ENCODE measurements at regions not wholly inside any gene's neighbourhood (a gene's known extent, or its start where the extent isn't known, plus 50 kb on each side); places are given as distances from the start of the nearest gene placed in this dataset.

DNA sequence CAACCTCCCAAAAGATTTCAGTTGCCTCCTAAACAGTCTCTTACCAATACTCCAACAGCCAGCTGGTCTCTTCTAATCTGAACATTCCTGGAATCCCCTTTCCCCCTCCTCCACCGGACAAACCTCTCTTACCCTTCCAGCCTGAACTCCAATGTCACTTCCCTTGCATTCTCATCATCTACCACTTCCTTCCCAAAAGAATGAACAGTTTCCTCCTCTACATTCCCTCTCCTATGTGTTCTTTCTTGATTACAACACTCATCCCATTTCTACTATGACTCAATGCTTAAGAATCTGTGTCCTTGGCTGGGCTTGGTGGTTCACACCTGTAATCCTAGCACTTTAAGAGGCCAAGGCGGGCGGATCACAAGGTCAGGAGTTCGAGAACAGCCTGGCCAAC is 417.1 kb downstream of the SETD4 start:
- no peaks in the 10 kb centered on the region for H3K9me3 Mint-ChIP-seq
- H3K36me3 Mint-ChIP-seq: no peaks in the 10 kb centered on the region
- peaks cover 23% of the 10 kb centered on the region for H3K27me3 Mint-ChIP-seq
- no peak overlapping the region for H3K4me3 Mint-ChIP-seq
- no peaks in the 10 kb centered on the region for H3K4me1 Mint-ChIP-seq
- H3K27ac Mint-ChIP-seq: no peak overlapping the region
- ATAC-seq: no peak

DNA sequence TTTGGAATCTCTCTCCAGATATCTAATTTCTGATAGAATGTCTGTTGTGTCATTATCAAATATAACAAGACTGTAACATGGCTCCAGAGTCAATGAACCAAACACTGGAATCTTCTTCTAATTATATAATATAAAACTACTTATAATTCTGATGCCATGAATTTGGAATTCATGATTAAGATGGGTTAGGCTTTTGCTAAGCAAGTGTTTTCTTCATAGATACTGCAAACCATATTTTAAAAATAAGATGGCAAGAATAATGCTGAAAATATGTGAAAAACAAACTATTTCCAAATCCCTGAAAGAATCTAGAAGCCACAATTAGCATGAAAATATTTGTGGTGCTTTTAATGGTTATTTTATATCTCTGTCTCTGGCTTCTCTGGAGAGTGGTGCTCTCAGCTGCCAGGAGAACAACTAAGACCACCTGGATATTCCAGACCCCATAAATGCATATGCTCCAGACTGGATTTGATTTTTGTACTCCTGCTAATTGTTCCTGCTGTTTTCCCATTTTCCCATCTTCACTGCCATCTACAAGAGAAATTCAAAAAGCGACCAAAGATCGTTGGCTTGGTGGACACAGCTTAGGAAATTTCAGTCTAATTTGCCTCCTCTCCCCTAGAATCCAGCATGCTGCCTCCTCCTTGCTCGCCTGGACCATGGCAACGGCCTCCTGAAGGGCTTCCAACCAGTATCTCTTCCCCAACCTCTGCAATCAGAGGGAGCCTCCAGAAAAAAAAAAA is 418.9 kb downstream of the SETD4 start:
- Mint-ChIP-seq H3K4me3 (no peak overlapping the region), H3K27ac (no peak overlapping the region), H3K36me3 (no peaks in the 10 kb centered on the region), H3K9me3 (no peaks in the 10 kb centered on the region), H3K4me1 (no peaks in the 10 kb centered on the region), H3K27me3 (peaks cover 23% of the 10 kb centered on the region)
- no peak for ATAC-seq

- Mint-ChIP-seq H3K4me1 (no peaks in the 10 kb centered on the region), H3K9me3 (no peaks in the 10 kb centered on the region), H3K27me3 (peaks cover 7% of the 10 kb centered on the region), H3K4me3 (no peak overlapping the region), H3K27ac (no peak overlapping the region), H3K36me3 (no peaks in the 10 kb centered on the region)
- no peak for ATAC-seq
These were observed 422.9 kb downstream of the SETD4 start for GRCh38 chr21:35637431-35637830.

DNA sequence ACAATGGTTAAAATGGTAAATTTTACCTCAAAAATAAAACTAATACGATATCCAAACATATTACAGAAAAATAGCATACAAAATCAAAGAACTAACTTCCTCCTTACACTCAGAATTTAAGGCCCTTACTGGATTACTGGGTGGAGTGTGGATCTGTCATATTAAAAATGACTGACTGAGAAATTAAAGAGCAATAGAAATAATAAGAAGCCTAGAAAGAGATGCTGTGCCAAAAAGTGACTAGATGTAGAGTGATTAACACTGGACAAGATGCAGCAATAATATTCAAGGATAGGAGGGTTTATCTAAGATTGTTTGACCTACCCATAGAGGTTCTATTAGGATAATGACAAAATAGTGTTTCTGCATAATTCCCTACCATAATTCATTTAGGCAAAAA is 424.3 kb downstream of the SETD4 start:
- Mint-ChIP-seq H3K27me3 (no peaks in the 10 kb centered on the region), H3K4me1 (no peaks in the 10 kb centered on the region), H3K36me3 (no peaks in the 10 kb centered on the region), H3K27ac (no peak overlapping the region), H3K4me3 (no peak overlapping the region), H3K9me3 (no peaks in the 10 kb centered on the region)
- no peak for ATAC-seq

GRCh38 chr21:35635261-35635660 is 425.1 kb downstream of the SETD4 start:
- Mint-ChIP-seq H3K4me1 (no peaks in the 10 kb centered on the region), H3K27me3 (no peaks in the 10 kb centered on the region), H3K36me3 (no peaks in the 10 kb centered on the region)

DNA sequence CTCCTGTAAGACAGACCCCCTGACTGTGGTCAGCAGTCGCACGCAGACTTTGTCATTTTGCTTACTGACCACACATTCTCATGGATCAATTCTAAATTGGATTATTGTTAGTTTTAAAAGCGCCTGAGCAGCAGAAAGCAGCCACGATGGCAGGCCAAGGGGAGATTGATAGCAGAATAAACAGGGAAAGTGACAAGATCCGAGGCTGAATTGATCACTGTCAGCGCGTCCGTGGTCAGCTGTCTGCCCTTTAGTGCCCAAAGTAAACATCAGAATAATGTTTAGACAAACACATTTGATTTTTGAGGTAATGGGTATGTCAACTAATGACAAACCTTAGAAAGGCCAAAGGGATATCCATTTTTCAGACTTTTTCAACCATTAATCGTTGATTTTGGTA is 426.8 kb downstream of the SETD4 start:
- no peak for ATAC-seq

More at GRCh38 chr21:35635261-35635660, 425.1 kb downstream of the SETD4 start:
- H3K4me3 Mint-ChIP-seq: no peak overlapping the region
- no peak overlapping the region for H3K27ac Mint-ChIP-seq
- no peaks in the 10 kb centered on the region for H3K9me3 Mint-ChIP-seq
- ATAC-seq: no peak

DNA sequence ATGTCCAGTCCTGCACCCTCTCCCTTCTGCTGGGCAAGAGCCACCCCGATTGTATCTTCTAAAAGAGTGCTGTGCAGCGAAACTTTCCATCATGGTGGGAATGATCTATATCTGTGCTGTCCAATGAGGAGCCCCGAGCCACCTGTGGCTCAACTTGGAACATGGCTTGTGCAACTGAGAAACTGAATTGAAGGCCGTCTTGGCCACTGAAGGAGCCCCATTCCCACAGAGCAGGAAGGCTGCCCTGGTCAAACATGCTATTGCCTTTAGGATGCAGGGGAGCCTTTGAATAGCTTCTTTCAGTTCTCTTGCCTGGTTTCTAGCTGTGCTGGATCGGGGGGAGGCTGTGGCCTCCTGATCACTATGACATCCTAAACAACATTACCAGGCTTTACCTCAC is 427.6 kb downstream of the SETD4 start:
- Mint-ChIP-seq H3K27ac (no peak overlapping the region), H3K4me1 (no peaks in the 10 kb centered on the region), H3K9me3 (no peaks in the 10 kb centered on the region), H3K36me3 (no peaks in the 10 kb centered on the region), H3K27me3 (peaks cover 14% of the 10 kb centered on the region), H3K4me3 (no peak overlapping the region)
- no peak for ATAC-seq

More for the DNA sequence above, 426.8 kb downstream of the SETD4 start:
- Mint-ChIP-seq H3K27me3 (peaks cover 14% of the 10 kb centered on the region), H3K4me1 (no peaks in the 10 kb centered on the region), H3K27ac (no peak overlapping the region), H3K9me3 (no peaks in the 10 kb centered on the region), H3K36me3 (no peaks in the 10 kb centered on the region), H3K4me3 (no peak overlapping the region)

DNA sequence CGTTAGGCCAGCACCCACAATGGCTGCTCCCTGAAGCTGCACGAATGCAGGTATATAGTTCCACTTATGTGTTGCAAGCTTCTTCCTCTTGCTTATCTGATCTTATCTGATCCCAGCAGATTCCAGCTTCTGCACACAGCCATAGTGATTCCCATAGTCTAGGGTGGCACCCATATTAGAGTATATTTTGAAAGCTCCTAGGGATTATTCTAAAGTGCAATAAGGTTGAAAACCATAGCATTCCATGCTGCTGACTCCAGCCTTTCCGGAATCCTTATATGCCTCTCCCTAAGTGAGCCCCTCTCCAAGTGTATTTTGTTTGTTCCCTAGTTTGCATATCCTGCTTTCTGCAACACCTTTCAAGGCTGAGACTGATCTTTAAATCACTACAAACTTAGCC is 432.0 kb downstream of the SETD4 start:
- Mint-ChIP-seq H3K4me3 (no peak overlapping the region), H3K27me3 (peaks cover 25% of the 10 kb centered on the region), H3K9me3 (no peaks in the 10 kb centered on the region), H3K27ac (no peak overlapping the region), H3K36me3 (no peaks in the 10 kb centered on the region), H3K4me1 (no peaks in the 10 kb centered on the region)
- no peak for ATAC-seq

- H3K36me3 Mint-ChIP-seq: no peaks in the 10 kb centered on the region
- no peak overlapping the region for H3K4me3 Mint-ChIP-seq
- H3K27ac Mint-ChIP-seq: no peak overlapping the region
- H3K27me3 Mint-ChIP-seq: peaks cover 25% of the 10 kb centered on the region
- H3K4me1 Mint-ChIP-seq: no peaks in the 10 kb centered on the region
- no peaks in the 10 kb centered on the region for H3K9me3 Mint-ChIP-seq
- ATAC-seq: no peak
These were observed 432.9 kb downstream of the SETD4 start for GRCh38 chr21:35627462-35627861.

DNA sequence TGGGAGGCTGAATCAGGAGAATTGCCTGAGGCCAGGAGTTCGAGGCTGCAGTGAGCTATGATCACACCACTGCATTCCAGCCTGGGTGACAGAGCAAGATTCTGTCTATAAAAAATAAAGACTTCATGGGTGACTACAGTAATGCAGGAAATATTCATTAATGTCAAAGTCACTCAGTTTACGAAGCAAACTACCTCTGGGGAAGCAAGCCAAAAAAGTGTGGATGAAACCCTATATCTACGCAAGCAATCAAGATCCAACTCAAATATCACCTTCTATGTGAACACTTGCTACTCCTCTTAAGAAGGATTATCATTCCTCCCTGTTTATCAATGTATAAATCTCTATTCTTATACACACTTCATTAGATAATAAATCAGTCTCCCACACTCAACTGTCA is 434.8 kb downstream of the SETD4 start:
- H3K27me3 Mint-ChIP-seq: peaks cover 25% of the 10 kb centered on the region
- no peaks in the 10 kb centered on the region for H3K9me3 Mint-ChIP-seq
- no peak overlapping the region for H3K27ac Mint-ChIP-seq
- no peaks in the 10 kb centered on the region for H3K36me3 Mint-ChIP-seq
- H3K4me3 Mint-ChIP-seq: no peak overlapping the region
- no peak for ATAC-seq
- no peaks in the 10 kb centered on the region for H3K4me1 Mint-ChIP-seq

DNA sequence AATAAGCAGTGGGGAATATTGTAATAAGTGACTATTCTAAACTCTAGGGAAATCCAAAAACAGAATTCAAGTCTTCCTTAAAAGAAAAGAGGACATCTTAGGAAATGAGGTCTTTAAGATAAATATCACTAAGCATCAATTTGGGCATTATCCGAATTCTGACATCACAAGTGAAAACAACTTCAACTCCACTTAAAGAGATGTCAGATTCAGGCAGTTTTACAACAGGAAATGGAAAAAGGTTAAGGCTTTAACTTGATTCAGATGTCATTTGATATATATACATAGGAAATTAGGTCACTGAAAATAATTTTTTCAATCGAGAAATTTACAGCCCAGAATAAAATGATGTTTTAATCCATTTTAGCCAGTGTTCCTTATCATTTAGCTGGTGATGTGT is 435.4 kb downstream of the SETD4 start:
- Mint-ChIP-seq H3K4me1 (no peaks in the 10 kb centered on the region), H3K27me3 (peaks cover 24% of the 10 kb centered on the region)

GRCh38 chr21:35622612-35623011 is 437.7 kb downstream of the SETD4 start:
- peaks cover 21% of the 10 kb centered on the region for H3K27me3 Mint-ChIP-seq

More for the DNA sequence above, 435.4 kb downstream of the SETD4 start:
- Mint-ChIP-seq H3K36me3 (no peaks in the 10 kb centered on the region), H3K9me3 (no peaks in the 10 kb centered on the region), H3K4me3 (no peak overlapping the region), H3K27ac (no peak overlapping the region)
- ATAC-seq: no peak

GRCh38 chr21:35619184-35619583 is 441.1 kb downstream of the SETD4 start:
- peaks cover 19% of the 10 kb centered on the region for H3K27me3 Mint-ChIP-seq
- peaks cover 2% of the 10 kb centered on the region for H3K4me1 Mint-ChIP-seq
- no peak overlapping the region for H3K4me3 Mint-ChIP-seq
- H3K36me3 Mint-ChIP-seq: no peaks in the 10 kb centered on the region
- no peak for ATAC-seq
- no peaks in the 10 kb centered on the region for H3K9me3 Mint-ChIP-seq
- H3K27ac Mint-ChIP-seq: no peak overlapping the region

More at GRCh38 chr21:35622612-35623011, 437.7 kb downstream of the SETD4 start:
- Mint-ChIP-seq H3K9me3 (no peaks in the 10 kb centered on the region), H3K4me1 (no peaks in the 10 kb centered on the region), H3K36me3 (no peaks in the 10 kb centered on the region), H3K4me3 (no peak overlapping the region), H3K27ac (no peak overlapping the region)
- no peak for ATAC-seq

- Mint-ChIP-seq H3K4me1 (peaks cover 8% of the 10 kb centered on the region), H3K4me3 (no peak overlapping the region), H3K27ac (no peak overlapping the region), H3K27me3 (peaks cover 23% of the 10 kb centered on the region), H3K9me3 (no peaks in the 10 kb centered on the region), H3K36me3 (no peaks in the 10 kb centered on the region)
- no peak for ATAC-seq
These were observed 442.8 kb downstream of the SETD4 start for GRCh38 chr21:35617491-35617890.

DNA sequence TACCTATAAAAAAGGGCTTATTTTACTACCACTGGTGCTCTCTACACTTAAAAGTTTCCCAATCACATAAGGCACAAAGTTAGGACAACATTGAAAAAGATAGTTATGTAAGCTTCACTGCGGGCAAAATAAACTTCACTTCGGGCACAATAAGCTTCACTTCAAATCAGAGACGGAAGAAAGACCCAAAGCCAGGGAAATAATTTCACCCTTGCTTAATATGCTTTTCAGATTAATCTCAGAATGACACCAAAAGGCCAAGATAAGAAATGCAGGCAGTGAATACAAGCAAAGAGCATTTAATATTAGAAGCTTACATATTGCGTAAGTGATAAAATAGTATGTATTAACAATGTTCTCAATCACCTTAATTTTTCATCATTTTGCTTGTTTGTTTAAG is 444.2 kb downstream of the SETD4 start:
- Mint-ChIP-seq H3K27me3 (peaks cover 27% of the 10 kb centered on the region), H3K9me3 (no peaks in the 10 kb centered on the region), H3K4me1 (peaks cover 8% of the 10 kb centered on the region), H3K27ac (no peak overlapping the region), H3K4me3 (no peak overlapping the region), H3K36me3 (no peaks in the 10 kb centered on the region)
- ATAC-seq: no peak

DNA sequence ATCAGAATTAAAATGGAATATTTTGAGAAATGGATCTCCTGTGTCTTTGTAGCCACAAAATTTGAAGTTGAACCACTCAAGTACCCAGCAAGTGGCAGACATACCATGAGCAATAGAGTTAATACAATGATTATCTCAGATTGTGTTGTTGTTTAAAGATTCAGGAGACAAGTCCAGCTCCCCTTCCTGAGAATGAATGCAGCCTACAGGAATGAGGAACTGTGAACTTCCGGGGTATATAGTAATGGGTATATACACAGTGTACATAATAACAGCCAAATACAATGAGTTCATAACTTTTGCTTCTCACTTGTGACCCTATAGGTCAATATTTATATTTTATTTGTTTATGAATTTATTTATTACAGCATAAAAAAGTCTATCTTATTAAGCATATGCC is 445.0 kb downstream of the SETD4 start:
- H3K4me3 Mint-ChIP-seq: no peak overlapping the region
- no peak overlapping the region for H3K27ac Mint-ChIP-seq
- H3K4me1 Mint-ChIP-seq: peaks cover 8% of the 10 kb centered on the region
- no peaks in the 10 kb centered on the region for H3K36me3 Mint-ChIP-seq
- no peak for ATAC-seq
- peaks cover 27% of the 10 kb centered on the region for H3K27me3 Mint-ChIP-seq
- H3K9me3 Mint-ChIP-seq: no peaks in the 10 kb centered on the region

Data from stimulated activated memory B cell treated with anti-CD40 and anti-IgM and Interleukin-4, amounts not matched to agents 10 μg/mL and 1 μg/mL and 100 μg/mL, for 72 hours (primary cell).